ENCODE measurements at regions not wholly inside any gene's neighbourhood (a gene's known extent, or its start where the extent isn't known, plus 50 kb on each side); places are given as distances from the start of the nearest gene placed in this dataset.

GRCh38 chr1:95582191-95582590 lies 348.2 kb downstream of the RWDD3 start:
- no peak for TF ChIP-seq POLR2A (IDR thresholded peaks at IDR 0.05)
- TF ChIP-seq, protein P1, sequence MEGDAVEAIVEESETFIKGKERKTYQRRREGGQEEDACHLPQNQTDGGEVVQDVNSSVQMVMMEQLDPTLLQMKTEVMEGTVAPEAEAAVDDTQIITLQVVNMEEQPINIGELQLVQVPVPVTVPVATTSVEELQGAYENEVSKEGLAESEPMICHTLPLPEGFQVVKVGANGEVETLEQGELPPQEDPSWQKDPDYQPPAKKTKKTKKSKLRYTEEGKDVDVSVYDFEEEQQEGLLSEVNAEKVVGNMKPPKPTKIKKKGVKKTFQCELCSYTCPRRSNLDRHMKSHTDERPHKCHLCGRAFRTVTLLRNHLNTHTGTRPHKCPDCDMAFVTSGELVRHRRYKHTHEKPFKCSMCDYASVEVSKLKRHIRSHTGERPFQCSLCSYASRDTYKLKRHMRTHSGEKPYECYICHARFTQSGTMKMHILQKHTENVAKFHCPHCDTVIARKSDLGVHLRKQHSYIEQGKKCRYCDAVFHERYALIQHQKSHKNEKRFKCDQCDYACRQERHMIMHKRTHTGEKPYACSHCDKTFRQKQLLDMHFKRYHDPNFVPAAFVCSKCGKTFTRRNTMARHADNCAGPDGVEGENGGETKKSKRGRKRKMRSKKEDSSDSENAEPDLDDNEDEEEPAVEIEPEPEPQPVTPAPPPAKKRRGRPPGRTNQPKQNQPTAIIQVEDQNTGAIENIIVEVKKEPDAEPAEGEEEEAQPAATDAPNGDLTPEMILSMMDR (IDR thresholded peaks at IDR 0.05) = no peak
- TF ChIP-seq EP300 (IDR thresholded peaks at IDR 0.05) = no peak
